ENCODE measurements at regions not wholly inside any gene's neighbourhood (a gene's known extent, or its start where the extent isn't known, plus 50 kb on each side); places are given as distances from the start of the nearest gene placed in this dataset.

DNA sequence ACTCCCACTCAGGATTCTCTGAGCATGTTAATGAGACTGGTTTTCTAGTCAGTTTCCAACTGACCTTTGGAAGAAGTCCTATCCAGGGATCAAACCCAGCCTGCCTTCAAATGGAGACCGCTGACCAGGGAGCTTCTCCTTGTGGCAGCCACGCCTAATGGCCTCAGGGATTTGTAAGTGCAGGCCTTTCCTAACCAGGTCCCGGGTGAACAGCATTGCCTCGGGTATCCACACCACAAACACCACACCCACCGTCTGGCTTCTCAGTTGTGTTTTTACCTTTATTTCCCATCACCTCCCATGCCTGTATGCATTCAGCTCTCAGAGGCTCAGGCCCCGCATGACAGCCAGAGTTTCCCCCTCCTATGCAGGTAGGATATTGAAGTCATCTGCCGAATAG lies 406.3 kb upstream of the HS6ST1 start:
- CTCF ChIA-PET, result interaction anchor here (2.5 kb wide), 1 partner anchor 11 kb away, joined by 10 read pairs; no protein-coding TSS in a partner anchor

DNA sequence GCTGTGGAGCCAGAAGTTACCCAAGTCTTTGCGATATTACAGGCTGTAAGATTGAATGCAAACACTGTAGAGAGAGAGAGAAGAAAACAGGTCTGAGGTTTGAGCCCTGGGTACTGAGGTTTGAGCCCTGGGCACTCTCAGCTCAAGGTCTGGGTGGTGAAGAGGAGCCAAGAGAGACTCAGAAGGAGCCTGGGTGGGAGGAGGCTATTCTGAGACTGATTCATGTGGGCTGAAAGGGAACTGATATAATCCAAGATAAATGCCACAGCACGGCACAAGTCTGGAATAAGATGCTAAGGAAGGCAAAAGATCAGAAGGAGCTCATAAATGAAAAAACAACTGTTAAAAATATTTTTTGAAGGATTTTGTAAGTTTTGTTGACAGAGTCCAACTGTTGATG lies 407.6 kb upstream of the HS6ST1 start:
- Histone ChIP-seq H3F3A (replicated peaks; ENCODE audit: insufficient read depth) (no peaks in the 10 kb centered on the region), H3K79me2 (ENCODE audit: insufficient read depth) (no peaks in the 10 kb centered on the region), H3K4me2 (no peak overlapping the region), H3K27ac (ENCODE audit: low read depth in 2 of 2, low read length in 1 of 2) (no peak overlapping the region), H3K27me3 (ENCODE audit: insufficient read depth) (no peaks in the 10 kb centered on the region), H3K4me3 (ENCODE audit: low read depth in 2 of 2, low read length in 1 of 2) (no peak overlapping the region), H4K20me1 (ENCODE audit: insufficient read depth) (no peaks in the 10 kb centered on the region), H3K4me1 (ENCODE audit: control insufficient read depth in 1 of 2, insufficient read depth in 2 of 2, low read depth in 1 of 2, low read length in 1 of 2) (no peaks in the 10 kb centered on the region), H3K9me2 (no peaks in the 10 kb centered on the region), H3K36me3 (replicated peaks in 1 of 2; ENCODE audit: control insufficient read depth in 1 of 2, insufficient read depth in 2 of 2, low read length in 1 of 2) (no peaks in the 10 kb centered on the region), H3K9me3 (no peaks in the 10 kb centered on the region), H2AFZ (ENCODE audit: low read depth) (no peak overlapping the region), H3K9ac (no peak overlapping the region)
- no peak for DNase-seq
- WGBS (ENCODE audit: low lambda C conversion rate), result 26% methylated on average over 2 of the region's 2 CpGs
- CTCF ChIA-PET, result interaction anchor here (1.0 to 2.5 kb wide), 2 partner anchors 10 to 12 kb away, joined by 4 to 10 read pairs; no protein-coding TSS in a partner anchor
- POLR2A ChIA-PET, result no interaction called here
- TF ChIP-seq GATA2 (CRISPR knock-in tag; IDR thresholded peaks at IDR 0.05) (no peak), NFIC (IDR thresholded peaks at IDR 0.05; ENCODE audit: borderline replicate concordance) (no peak), POLR2AphosphoS5 (IDR thresholded peaks at IDR 0.05; ENCODE audit: low read depth, low read length) (no peak), TAF1 (IDR thresholded peaks at IDR 0.05; ENCODE audit: borderline replicate concordance, low read depth, low read length) (no peak), CHD2 (IDR thresholded peaks at IDR 0.05; ENCODE audit: low read length, partially characterized antibody) (no peak), FOXM1 (IDR thresholded peaks at IDR 0.05; ENCODE audit: low read depth) (no peak), RXRA (IDR thresholded peaks at IDR 0.05; ENCODE audit: borderline replicate concordance, low read depth) (no peak)
- TF ChIP-seq, protein P1, sequence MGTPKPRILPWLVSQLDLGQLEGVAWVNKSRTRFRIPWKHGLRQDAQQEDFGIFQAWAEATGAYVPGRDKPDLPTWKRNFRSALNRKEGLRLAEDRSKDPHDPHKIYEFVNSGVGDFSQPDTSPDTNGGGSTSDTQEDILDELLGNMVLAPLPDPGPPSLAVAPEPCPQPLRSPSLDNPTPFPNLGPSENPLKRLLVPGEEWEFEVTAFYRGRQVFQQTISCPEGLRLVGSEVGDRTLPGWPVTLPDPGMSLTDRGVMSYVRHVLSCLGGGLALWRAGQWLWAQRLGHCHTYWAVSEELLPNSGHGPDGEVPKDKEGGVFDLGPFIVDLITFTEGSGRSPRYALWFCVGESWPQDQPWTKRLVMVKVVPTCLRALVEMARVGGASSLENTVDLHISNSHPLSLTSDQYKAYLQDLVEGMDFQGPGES (IDR thresholded peaks at IDR 0.05; ENCODE audit: low read depth, low read length), result no peak
- TF ChIP-seq, protein P2, sequence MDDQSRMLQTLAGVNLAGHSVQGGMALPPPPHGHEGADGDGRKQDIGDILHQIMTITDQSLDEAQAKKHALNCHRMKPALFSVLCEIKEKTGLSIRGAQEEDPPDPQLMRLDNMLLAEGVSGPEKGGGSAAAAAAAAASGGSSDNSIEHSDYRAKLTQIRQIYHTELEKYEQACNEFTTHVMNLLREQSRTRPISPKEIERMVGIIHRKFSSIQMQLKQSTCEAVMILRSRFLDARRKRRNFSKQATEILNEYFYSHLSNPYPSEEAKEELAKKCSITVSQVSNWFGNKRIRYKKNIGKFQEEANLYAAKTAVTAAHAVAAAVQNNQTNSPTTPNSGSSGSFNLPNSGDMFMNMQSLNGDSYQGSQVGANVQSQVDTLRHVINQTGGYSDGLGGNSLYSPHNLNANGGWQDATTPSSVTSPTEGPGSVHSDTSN (IDR thresholded peaks at IDR 0.05), result no peak

More for the DNA sequence above, 406.3 kb upstream of the HS6ST1 start:
- TF ChIP-seq, protein P3, sequence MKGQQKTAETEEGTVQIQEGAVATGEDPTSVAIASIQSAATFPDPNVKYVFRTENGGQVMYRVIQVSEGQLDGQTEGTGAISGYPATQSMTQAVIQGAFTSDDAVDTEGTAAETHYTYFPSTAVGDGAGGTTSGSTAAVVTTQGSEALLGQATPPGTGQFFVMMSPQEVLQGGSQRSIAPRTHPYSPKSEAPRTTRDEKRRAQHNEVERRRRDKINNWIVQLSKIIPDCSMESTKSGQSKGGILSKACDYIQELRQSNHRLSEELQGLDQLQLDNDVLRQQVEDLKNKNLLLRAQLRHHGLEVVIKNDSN (IDR thresholded peaks at IDR 0.05; ENCODE audit: borderline replicate concordance, low read depth), result no peak
- TF ChIP-seq SIN3A (IDR thresholded peaks at IDR 0.05; ENCODE audit: borderline replicate concordance, low read depth, low read length) (no peak), RCOR1 (IDR thresholded peaks at IDR 0.05; ENCODE audit: low read length) (no peak), GABPA (IDR thresholded peaks at IDR 0.05; ENCODE audit: low read depth) (no peak)
- TF ChIP-seq, protein P4, sequence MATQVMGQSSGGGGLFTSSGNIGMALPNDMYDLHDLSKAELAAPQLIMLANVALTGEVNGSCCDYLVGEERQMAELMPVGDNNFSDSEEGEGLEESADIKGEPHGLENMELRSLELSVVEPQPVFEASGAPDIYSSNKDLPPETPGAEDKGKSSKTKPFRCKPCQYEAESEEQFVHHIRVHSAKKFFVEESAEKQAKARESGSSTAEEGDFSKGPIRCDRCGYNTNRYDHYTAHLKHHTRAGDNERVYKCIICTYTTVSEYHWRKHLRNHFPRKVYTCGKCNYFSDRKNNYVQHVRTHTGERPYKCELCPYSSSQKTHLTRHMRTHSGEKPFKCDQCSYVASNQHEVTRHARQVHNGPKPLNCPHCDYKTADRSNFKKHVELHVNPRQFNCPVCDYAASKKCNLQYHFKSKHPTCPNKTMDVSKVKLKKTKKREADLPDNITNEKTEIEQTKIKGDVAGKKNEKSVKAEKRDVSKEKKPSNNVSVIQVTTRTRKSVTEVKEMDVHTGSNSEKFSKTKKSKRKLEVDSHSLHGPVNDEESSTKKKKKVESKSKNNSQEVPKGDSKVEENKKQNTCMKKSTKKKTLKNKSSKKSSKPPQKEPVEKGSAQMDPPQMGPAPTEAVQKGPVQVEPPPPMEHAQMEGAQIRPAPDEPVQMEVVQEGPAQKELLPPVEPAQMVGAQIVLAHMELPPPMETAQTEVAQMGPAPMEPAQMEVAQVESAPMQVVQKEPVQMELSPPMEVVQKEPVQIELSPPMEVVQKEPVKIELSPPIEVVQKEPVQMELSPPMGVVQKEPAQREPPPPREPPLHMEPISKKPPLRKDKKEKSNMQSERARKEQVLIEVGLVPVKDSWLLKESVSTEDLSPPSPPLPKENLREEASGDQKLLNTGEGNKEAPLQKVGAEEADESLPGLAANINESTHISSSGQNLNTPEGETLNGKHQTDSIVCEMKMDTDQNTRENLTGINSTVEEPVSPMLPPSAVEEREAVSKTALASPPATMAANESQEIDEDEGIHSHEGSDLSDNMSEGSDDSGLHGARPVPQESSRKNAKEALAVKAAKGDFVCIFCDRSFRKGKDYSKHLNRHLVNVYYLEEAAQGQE (IDR thresholded peaks at IDR 0.05; ENCODE audit: low read depth, low read length), result no peak
- TF ChIP-seq, protein P2 (IDR thresholded peaks at IDR 0.05), result no peak
- no peak overlapping the region for H3K4me2 ChIP-seq
- H3K79me2 ChIP-seq (ENCODE audit: insufficient read depth), result no peaks in the 10 kb centered on the region
- no peaks in the 10 kb centered on the region for H3K27me3 ChIP-seq (ENCODE audit: insufficient read depth)
- DNase-seq, result no peak
- POLR2A ChIA-PET, result no interaction called here
- no peaks in the 10 kb centered on the region for H3K9me2 ChIP-seq
- H2AFZ ChIP-seq (ENCODE audit: low read depth), result no peak overlapping the region
- H3K4me1 ChIP-seq (ENCODE audit: control insufficient read depth in 1 of 2, insufficient read depth in 2 of 2, low read depth in 1 of 2, low read length in 1 of 2), result no peaks in the 10 kb centered on the region
- H3K9ac ChIP-seq, result no peak overlapping the region
- no peaks in the 10 kb centered on the region for H3K36me3 ChIP-seq (replicated peaks in 1 of 2; ENCODE audit: control insufficient read depth in 1 of 2, insufficient read depth in 2 of 2, low read length in 1 of 2)
- no peak overlapping the region for H3K4me3 ChIP-seq (ENCODE audit: low read depth in 2 of 2, low read length in 1 of 2)
- WGBS (ENCODE audit: low lambda C conversion rate), result 53% methylated on average over 5 of the region's 7 CpGs
- no peaks in the 10 kb centered on the region for H4K20me1 ChIP-seq (ENCODE audit: insufficient read depth)
- H3K9me3 ChIP-seq, result no peaks in the 10 kb centered on the region
- H3F3A ChIP-seq (replicated peaks; ENCODE audit: insufficient read depth), result no peaks in the 10 kb centered on the region
- no peak overlapping the region for H3K27ac ChIP-seq (ENCODE audit: low read depth in 2 of 2, low read length in 1 of 2)

Data from SK-N-SH (cell line).